H1 (cell line): ENCODE measurements at regions not wholly inside any gene's neighbourhood (a gene's known extent, or its start where the extent isn't known, plus 50 kb on each side); places are given as distances from the start of the nearest gene placed in this dataset.

Experiments
- JUND ChIP-seq: IDR thresholded peaks from 2 replicates; pipeline ENCODE4 v1.6.1; 2011; ENCODE audit warnings: mild to moderate bottlenecking, improper control_type of control experiment, low read length
- TF ChIP-seq, protein P1 (sequence below): fragments of 300-600 bp; sonication (generic); IDR thresholded peaks from 2 replicates; pipeline ENCODE4 v1.7.1; 2012; ENCODE audit warnings: low read length, moderate library complexity, mild to moderate bottlenecking, inconsistent platforms; ENCODE audit not compliant: insufficient replicate concordance

DNA sequence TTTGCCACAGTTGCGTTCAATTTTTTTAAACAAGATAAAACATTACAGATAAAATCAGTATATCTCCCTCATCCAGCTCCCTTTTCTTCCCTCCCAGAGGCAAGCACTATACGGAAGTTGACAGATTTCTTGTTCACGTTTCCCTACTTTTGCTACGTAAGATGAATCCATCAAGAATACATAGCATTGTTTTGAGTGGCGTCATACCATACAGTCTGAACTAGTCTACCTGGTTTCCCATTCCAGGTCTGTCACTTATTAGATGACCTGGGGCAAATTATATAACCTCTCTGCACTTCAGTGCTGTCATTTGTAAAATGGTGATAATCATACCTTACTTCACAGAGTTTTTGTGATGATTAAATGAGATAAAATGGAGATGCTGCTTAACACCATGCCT is 184.3 kb upstream of the SOX4 start (continued):
- TF ChIP-seq, protein P1, sequence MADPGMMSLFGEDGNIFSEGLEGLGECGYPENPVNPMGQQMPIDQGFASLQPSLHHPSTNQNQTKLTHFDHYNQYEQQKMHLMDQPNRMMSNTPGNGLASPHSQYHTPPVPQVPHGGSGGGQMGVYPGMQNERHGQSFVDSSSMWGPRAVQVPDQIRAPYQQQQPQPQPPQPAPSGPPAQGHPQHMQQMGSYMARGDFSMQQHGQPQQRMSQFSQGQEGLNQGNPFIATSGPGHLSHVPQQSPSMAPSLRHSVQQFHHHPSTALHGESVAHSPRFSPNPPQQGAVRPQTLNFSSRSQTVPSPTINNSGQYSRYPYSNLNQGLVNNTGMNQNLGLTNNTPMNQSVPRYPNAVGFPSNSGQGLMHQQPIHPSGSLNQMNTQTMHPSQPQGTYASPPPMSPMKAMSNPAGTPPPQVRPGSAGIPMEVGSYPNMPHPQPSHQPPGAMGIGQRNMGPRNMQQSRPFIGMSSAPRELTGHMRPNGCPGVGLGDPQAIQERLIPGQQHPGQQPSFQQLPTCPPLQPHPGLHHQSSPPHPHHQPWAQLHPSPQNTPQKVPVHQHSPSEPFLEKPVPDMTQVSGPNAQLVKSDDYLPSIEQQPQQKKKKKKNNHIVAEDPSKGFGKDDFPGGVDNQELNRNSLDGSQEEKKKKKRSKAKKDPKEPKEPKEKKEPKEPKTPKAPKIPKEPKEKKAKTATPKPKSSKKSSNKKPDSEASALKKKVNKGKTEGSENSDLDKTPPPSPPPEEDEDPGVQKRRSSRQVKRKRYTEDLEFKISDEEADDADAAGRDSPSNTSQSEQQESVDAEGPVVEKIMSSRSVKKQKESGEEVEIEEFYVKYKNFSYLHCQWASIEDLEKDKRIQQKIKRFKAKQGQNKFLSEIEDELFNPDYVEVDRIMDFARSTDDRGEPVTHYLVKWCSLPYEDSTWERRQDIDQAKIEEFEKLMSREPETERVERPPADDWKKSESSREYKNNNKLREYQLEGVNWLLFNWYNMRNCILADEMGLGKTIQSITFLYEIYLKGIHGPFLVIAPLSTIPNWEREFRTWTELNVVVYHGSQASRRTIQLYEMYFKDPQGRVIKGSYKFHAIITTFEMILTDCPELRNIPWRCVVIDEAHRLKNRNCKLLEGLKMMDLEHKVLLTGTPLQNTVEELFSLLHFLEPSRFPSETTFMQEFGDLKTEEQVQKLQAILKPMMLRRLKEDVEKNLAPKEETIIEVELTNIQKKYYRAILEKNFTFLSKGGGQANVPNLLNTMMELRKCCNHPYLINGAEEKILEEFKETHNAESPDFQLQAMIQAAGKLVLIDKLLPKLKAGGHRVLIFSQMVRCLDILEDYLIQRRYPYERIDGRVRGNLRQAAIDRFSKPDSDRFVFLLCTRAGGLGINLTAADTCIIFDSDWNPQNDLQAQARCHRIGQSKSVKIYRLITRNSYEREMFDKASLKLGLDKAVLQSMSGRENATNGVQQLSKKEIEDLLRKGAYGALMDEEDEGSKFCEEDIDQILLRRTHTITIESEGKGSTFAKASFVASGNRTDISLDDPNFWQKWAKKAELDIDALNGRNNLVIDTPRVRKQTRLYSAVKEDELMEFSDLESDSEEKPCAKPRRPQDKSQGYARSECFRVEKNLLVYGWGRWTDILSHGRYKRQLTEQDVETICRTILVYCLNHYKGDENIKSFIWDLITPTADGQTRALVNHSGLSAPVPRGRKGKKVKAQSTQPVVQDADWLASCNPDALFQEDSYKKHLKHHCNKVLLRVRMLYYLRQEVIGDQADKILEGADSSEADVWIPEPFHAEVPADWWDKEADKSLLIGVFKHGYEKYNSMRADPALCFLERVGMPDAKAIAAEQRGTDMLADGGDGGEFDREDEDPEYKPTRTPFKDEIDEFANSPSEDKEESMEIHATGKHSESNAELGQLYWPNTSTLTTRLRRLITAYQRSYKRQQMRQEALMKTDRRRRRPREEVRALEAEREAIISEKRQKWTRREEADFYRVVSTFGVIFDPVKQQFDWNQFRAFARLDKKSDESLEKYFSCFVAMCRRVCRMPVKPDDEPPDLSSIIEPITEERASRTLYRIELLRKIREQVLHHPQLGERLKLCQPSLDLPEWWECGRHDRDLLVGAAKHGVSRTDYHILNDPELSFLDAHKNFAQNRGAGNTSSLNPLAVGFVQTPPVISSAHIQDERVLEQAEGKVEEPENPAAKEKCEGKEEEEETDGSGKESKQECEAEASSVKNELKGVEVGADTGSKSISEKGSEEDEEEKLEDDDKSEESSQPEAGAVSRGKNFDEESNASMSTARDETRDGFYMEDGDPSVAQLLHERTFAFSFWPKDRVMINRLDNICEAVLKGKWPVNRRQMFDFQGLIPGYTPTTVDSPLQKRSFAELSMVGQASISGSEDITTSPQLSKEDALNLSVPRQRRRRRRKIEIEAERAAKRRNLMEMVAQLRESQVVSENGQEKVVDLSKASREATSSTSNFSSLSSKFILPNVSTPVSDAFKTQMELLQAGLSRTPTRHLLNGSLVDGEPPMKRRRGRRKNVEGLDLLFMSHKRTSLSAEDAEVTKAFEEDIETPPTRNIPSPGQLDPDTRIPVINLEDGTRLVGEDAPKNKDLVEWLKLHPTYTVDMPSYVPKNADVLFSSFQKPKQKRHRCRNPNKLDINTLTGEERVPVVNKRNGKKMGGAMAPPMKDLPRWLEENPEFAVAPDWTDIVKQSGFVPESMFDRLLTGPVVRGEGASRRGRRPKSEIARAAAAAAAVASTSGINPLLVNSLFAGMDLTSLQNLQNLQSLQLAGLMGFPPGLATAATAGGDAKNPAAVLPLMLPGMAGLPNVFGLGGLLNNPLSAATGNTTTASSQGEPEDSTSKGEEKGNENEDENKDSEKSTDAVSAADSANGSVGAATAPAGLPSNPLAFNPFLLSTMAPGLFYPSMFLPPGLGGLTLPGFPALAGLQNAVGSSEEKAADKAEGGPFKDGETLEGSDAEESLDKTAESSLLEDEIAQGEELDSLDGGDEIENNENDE = no peak
- no peak for TF ChIP-seq JUND
